ENCODE measurements at regions not wholly inside any gene's neighbourhood (a gene's known extent, or its start where the extent isn't known, plus 50 kb on each side); places are given as distances from the start of the nearest gene placed in this dataset.

GRCh38 chr20:3309226-3309625 lies 70.2 kb upstream of the SLC4A11 start:
- DNase-seq, result no peak

DNA sequence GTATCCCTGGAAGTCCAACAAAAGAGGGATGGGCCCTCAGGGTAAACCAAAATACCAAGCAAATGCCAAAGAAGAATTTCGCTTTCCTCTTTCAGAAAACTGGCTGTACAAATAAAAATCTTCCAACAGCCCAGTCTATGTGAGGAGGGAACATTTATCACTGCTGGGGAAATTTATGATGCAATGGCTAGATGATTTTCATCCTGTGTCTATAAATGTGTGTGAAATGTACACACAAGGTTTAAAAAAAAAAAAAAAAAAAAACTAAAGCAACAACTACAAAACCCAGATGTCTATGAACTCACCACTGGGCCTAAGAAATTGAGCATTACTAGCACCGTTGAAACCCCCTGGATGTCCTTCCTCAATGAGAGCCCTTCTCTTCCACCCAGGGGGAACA lies 68.7 kb upstream of the SLC4A11 start:
- no peak for DNase-seq

DNA sequence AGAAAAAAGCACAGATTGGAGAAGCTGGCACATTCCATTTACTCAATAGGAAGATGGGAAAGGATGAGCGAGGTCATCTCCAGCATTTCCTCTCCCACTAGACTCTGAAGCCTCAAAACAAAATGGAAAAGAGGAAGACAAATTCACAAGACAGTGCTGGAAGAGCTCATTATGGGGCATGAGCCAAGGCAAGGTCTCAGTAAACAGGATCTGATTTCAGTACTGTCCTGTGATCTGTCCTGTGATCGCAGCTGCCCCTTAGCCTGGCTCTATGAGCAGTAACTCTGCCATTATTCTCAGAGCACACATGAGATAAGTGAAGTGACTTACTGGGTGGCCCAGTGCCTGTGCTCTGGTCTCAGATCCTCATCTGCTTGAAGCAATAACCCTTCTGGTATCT lies 68.1 kb upstream of the SLC4A11 start:
- DNase-seq, result no peak

DNA sequence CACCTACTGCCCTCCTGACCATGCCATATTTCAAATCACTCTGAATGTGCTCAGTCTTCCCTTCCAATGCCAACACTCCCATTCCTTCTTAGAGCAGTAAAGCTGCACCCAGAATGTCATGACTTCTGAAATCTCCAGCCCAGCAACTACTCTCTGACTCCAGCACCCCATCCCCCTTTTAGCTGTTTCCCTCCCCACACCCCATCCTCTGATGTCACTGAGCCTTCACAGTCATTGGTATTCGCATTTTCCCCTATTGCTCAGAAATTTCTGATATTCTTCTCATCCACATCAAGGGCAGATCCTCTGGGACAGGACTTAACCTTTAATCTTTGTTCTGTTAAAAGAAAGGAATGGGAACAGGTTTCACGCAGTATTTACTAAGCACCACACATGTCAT lies 67.1 kb upstream of the SLC4A11 start:
- no peak for DNase-seq

DNA sequence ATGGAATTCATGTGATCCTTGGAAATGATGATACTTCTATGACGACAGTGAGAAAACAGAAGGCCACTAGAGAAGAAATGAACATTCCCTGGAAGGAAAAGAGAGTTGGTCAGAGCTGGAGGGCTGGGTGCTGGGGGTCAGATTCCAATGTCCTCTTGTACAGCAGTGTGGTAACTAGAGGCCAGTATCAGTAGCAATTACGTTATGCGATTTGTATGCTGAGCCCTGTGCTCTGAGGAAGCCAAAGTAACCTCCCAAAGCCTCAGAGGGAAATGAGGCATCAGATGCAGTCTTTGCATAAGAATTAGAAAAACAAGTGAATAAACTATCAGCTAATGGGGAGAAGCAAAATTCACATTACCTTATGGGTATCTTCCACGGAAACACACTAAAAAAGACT lies 65.5 kb upstream of the SLC4A11 start:
- no peak for DNase-seq

GRCh38 chr20:3297079-3297378 lies 58.0 kb upstream of the SLC4A11 start:
- DNase-seq, result no peak

DNA sequence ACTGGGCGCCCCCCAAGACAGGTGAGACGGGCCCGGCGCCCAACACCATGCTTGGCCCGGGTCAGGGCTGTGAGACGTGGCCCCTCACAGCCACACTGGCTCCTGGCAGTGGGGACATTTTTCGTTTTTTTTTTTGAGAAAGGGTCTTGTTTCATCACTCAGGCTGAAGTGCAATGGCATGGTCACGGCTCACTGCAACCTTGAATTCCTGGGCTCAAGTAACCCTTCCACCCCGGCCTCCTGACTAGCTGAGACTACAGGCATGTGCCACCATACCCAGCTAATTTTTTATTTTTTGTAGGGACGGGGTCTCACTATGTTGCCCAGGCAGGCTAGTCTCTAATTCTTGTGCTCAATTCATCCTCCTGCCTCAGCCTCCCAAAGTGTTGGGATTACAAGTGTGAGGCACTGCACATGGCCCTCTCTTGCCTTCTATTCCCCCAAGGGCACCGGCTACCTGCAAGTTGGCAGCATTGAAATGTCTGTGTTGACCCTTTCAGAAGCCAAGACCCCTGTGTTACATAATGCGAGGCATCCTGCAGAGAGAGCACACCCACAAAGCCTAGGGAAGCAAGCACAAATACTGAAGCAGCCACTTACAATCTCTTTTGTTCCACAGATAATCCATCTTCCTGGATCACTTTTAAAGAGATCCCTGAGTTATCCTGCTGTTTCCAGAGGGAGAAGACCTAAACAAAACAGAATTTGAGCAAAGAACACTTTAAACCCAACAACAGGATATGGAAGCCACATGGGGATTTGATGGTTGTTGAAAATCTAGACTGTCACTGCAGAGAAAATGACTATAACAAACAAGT lies 57.5 kb upstream of the SLC4A11 start:
- no peak for DNase-seq

Data from OCI-M1 (cell line).